GM19193 (cell line): ENCODE measurements at regions not wholly inside any gene's neighbourhood (a gene's known extent, or its start where the extent isn't known, plus 50 kb on each side); places are given as distances from the start of the nearest gene placed in this dataset.

ENCODE experiments used
- POLR2A ChIP-seq: IDR thresholded peaks from 4 replicates; pipeline ENCODE4 v1.6.1; 2011; ENCODE audit not compliant: insufficient read depth, insufficient read length; ENCODE audit errors: extremely low read depth

GRCh38 chrX:45761920-45762319 lies 561.2 kb upstream of the DIPK2B start:
- no peak for TF ChIP-seq POLR2A

- no peak for TF ChIP-seq POLR2A
Measured at GRCh38 chrX:45760187-45760742, 559.6 kb upstream of the DIPK2B start.

- no peak for TF ChIP-seq POLR2A
Measured at GRCh38 chrX:45758738-45759397, 558.2 kb upstream of the DIPK2B start.

- TF ChIP-seq POLR2A: no peak
Measured at GRCh38 chrX:45758319-45758718, 557.6 kb upstream of the DIPK2B start.

- no peak for TF ChIP-seq POLR2A
Measured at GRCh38 chrX:45757272-45757671, 556.6 kb upstream of the DIPK2B start.

GRCh38 chrX:45756557-45756956 lies 555.9 kb upstream of the DIPK2B start:
- TF ChIP-seq POLR2A: no peak

GRCh38 chrX:45755703-45756102 lies 555.0 kb upstream of the DIPK2B start:
- TF ChIP-seq POLR2A: no peak

DNA sequence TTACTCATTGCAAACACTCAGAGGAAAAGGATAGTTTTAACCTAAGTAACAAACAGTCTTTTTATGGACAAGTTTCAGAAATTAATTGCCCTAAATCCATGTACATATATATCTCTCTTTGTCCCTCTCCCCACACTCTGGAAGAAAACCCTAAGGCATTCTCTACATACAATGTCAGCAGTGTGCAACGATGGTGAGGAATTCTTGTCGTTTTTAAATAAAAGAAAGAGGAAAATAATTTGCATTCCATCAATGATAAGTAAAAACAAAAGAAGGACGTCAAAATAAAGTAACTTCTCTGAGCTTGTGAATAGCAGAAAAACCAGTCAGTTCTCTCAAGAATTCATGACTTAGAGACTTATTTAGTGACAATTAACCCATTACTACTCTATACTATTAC lies 550.5 kb upstream of the DIPK2B start:
- no peak for TF ChIP-seq POLR2A

- TF ChIP-seq POLR2A: no peak
Measured at GRCh38 chrX:45750639-45751038, 550.0 kb upstream of the DIPK2B start.

DNA sequence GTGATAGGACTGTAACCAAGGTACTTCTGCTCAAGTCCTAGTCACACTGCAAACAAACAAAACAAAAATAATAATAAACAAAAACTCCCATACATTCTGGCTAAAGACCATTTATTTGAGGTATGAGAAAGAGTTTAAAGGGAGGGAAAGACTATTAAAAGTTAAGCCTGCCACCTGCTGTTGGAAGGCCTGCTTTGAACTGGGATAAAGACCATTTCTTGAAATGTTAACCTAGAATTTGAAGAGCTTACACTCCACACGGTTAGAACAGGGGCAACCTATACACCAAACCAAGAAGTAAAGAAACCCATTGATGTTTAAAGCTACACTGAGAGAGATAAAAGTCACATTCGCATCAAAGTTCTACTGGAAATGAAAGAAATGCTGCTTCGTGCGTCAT lies 548.7 kb upstream of the DIPK2B start:
- no peak for TF ChIP-seq POLR2A

GRCh38 chrX:45748369-45748774 lies 547.7 kb upstream of the DIPK2B start:
- TF ChIP-seq POLR2A: no peak

- TF ChIP-seq POLR2A: no peak
Measured at GRCh38 chrX:45747905-45748304, 547.2 kb upstream of the DIPK2B start.

DNA sequence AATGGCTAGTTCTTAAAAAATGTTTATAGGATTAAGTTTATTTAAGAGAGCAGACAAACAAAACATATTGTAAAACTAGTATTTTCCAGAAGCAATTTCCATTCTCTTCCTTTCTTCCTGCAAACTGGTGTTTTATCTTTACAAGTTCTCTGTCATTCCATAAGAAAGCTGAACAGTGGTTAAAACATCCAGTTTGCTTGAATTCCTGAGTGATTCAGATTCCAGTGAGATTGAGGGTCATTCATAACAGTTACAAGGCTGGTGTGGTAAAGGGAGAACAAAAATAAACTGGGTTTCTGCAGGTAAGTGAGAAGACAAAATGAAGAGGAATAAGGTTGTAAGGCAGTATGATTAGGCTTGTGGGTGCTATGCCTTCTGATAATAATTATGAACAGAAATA lies 544.8 kb upstream of the DIPK2B start:
- no peak for TF ChIP-seq POLR2A

DNA sequence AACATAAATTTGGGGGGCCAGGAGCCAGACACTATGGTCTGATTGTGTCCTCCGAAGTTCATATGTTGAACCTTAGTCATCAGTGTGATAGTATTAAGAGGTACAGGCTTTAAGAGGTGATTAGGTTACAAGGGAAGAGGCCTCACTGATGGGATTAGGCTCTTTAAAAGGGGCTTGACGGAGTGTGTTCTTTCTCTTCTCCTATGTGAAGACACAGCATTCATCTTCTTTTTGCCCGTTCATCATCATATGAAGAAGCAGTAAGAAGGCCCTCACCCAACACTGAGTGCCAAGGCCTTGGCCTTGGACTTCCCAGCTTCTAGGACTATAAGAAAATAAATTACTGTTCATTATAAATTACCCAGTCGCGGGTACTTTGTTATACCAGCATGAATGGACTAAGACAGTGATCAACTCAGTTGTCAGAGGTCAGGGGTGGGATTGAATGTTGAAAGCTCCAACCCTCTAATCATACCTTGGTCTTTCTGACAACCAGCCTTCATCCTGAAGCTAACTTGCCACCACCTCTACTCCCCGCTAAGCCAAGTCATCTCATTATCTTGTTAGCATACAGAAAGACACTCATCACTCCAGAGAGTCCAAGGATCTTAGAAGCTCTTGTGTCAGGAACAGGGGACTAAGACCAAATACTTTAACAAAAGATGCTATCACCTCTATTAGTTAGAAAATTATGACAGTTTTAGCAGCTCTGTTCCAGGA lies 543.4 kb upstream of the DIPK2B start:
- TF ChIP-seq POLR2A: no peak

GRCh38 chrX:45743081-45743533 lies 542.4 kb upstream of the DIPK2B start:
- no peak for TF ChIP-seq POLR2A

DNA sequence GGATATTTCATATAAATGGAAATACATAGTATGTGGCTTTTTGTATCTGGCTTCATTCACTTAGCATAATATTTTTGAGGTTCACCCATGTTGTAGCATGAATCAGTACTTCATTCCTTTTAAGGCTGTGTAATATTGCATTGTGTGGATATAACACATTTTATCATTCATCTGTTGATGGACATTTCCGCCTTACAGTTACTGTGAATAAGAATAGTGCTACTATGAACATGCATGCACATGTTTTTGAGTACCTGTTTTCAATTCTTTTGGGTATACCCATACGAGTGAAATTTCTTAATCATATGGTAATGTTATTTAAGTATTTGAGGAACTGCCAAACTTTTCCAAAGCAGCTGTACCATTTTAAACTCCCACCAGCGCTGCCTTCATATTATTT lies 539.6 kb upstream of the DIPK2B start:
- TF ChIP-seq POLR2A: no peak

GRCh38 chrX:45735571-45735970 lies 534.9 kb upstream of the DIPK2B start:
- no peak for TF ChIP-seq POLR2A

DNA sequence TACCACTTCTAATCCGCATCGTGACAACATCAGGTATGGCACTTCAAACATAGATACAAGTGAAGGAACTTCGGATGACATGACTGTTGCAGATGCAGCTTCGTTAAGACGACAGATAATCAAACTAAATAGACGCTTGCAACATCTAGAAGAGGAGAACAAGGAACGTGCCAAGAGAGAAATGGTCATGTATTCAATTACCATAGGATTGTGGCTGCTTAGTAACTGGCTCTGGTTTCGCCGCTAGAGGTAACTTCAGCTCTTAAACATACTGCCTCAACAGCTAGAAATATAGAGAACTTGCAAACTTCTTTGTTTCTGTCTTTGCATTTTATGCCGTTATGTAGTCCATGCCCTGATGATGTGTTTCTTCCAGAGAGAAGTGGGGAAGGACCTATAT lies 530.8 kb upstream of the DIPK2B start:
- no peak for TF ChIP-seq POLR2A
